CD14-positive monocyte (primary cell): ENCODE measurements at regions not wholly inside any gene's neighbourhood (a gene's known extent, or its start where the extent isn't known, plus 50 kb on each side); places are given as distances from the start of the nearest gene placed in this dataset.
"Not testable (repeated sequence)": the region's sequence is repeated elsewhere in the genome, so short reads cannot be mapped to it uniquely, and the experiment has no call there.

Experiments
- DNase-seq, 3 donors: peaks; one replicate each; pipeline ENCODE4 v3.0.0-alpha.2; 2011 to 2022
- H2AFZ ChIP-seq: 2 replicates; pipeline ENCODE4 v1.6.0; 2012; ENCODE audit warnings: mild to moderate bottlenecking, low read depth, low read length, inconsistent platforms; ENCODE audit not compliant: insufficient read depth, poor library complexity, severe bottlenecking
- H3K27ac ChIP-seq, 2 donors: 1 replicate in 1 of 2; 2 replicates in 1 of 2; pipeline ENCODE4 v1.5.1; 2012 to 2013; ENCODE audit warnings: low read length in 2 of 2, control low read depth in 1 of 2, inconsistent platforms in 1 of 2, low read depth in 1 of 2, mild to moderate bottlenecking in 1 of 2
- H3K27me3 ChIP-seq, 2 donors: one replicate each; pipeline versions ENCODE4 v1.6.0 to v1.6.1; 2011 to 2013; ENCODE audit warnings: low read length in 2 of 2; ENCODE audit not compliant: control insufficient read depth in 2 of 2, insufficient read depth in 2 of 2
- H3K36me3 ChIP-seq, 2 donors: replicated peaks in 1 of 2; 1 replicate in 1 of 2; 2 replicates in 1 of 2; pipeline versions ENCODE4 v1.5.1 to v1.6.1; 2012 to 2013; ENCODE audit warnings: low read length in 2 of 2, control low read depth in 1 of 2, inconsistent platforms in 1 of 2, mild to moderate bottlenecking in 1 of 2; ENCODE audit not compliant: insufficient read depth in 2 of 2, control insufficient read depth in 1 of 2
- H3K4me1 ChIP-seq, 2 donors: 1 replicate in 1 of 2; 2 replicates in 1 of 2; pipeline versions ENCODE4 v1.5.1 to v1.6.1; 2012 to 2013; ENCODE audit warnings: low read length in 2 of 2, control low read depth in 1 of 2, inconsistent platforms in 1 of 2, mild to moderate bottlenecking in 1 of 2, moderate library complexity in 1 of 2; ENCODE audit not compliant: insufficient read depth in 2 of 2, control insufficient read depth in 1 of 2
- H3K4me2 ChIP-seq: replicated peaks from 2 replicates; pipeline ENCODE3; 2012; ENCODE audit warnings: low read length, moderate library complexity, mild to moderate bottlenecking; ENCODE audit not compliant: poor library complexity, severe bottlenecking; ENCODE audit errors: extremely low read depth
- H3K4me3 ChIP-seq, 3 experiments: fragments of 200-600 bp in 1 of 3; sonication (generic) in 1 of 3; replicated peaks in 1 of 3; 1 replicate in 2 of 3; 2 replicates in 1 of 3; pipeline ENCODE4 v1.5.1; 2011 to 2013; ENCODE audit warnings: low read length in 3 of 3, mild to moderate bottlenecking in 3 of 3, control low read depth in 2 of 3, low read depth in 2 of 3, inconsistent platforms in 1 of 3, moderate library complexity in 1 of 3
- H3K79me2 ChIP-seq: 2 replicates; pipeline ENCODE4 v1.6.0; 2012; ENCODE audit warnings: mild to moderate bottlenecking, control low read depth, inconsistent platforms, low read length, moderate library complexity; ENCODE audit not compliant: insufficient read depth
- H3K9ac ChIP-seq: 2 replicates; pipeline ENCODE4 v1.6.0; 2017; ENCODE audit warnings: low read length, mild to moderate bottlenecking; ENCODE audit not compliant: insufficient read depth, poor library complexity, severe bottlenecking
- H3K9me3 ChIP-seq, 2 donors: replicated peaks in 1 of 2; 1 replicate in 1 of 2; 2 replicates in 1 of 2; pipeline versions ENCODE4 v1.5.1 to v1.6.1; 2012 to 2013; ENCODE audit warnings: low read length in 2 of 2, control low read depth in 1 of 2; ENCODE audit not compliant: control insufficient read depth in 1 of 2, insufficient read depth in 1 of 2
- H4K20me1 ChIP-seq: 2 replicates; pipeline ENCODE4 v1.6.0; 2012; ENCODE audit warnings: mild to moderate bottlenecking, low read length, control low read depth, moderate library complexity; ENCODE audit not compliant: insufficient read depth
- H3K27ac Mint-ChIP-seq, 7 donors: one replicate each; pipeline ENCODE4 v1.8.0; 2020; ENCODE audit warnings: mild to moderate bottlenecking in 7 of 7, mixed read lengths in 7 of 7, moderate library complexity in 6 of 7, inconsistent platforms in 2 of 7
- H3K27me3 Mint-ChIP-seq, 3 donors: one replicate each; pipeline ENCODE4 v1.8.0; 2021 to 2022; ENCODE audit warnings: low read depth in 3 of 3, mild to moderate bottlenecking in 3 of 3, mixed read lengths in 3 of 3, moderate library complexity in 3 of 3, inconsistent platforms in 1 of 3
- H3K36me3 Mint-ChIP-seq, 2 donors: one replicate each; pipeline ENCODE4 v1.8.0; 2020; ENCODE audit warnings: mixed read lengths in 2 of 2, inconsistent platforms in 1 of 2, mild to moderate bottlenecking in 1 of 2
- H3K4me1 Mint-ChIP-seq: one replicate; pipeline ENCODE4 v1.8.0; 2020; ENCODE audit warnings: mild to moderate bottlenecking, mixed read lengths
- H3K4me3 Mint-ChIP-seq, 2 donors: one replicate each; pipeline ENCODE4 v1.8.0; 2020; ENCODE audit warnings: mild to moderate bottlenecking in 2 of 2, mixed read lengths in 2 of 2, moderate library complexity in 1 of 2
- H3K9me3 Mint-ChIP-seq, 7 donors: one replicate each; pipeline ENCODE4 v1.8.0; 2020 to 2022; ENCODE audit warnings: mixed read lengths in 7 of 7, mild to moderate bottlenecking in 6 of 7, moderate library complexity in 6 of 7, inconsistent platforms in 2 of 7
- WGBS: methylation state at CpG from one replicate; pipeline ENCODE4 v1.1.5; 2013; ENCODE audit warnings: missing lambda C conversion rate; ENCODE audit not compliant: insufficient coverage; 5-methylcytosine and 5-hydroxymethylcytosine counted together
- intact Hi-C, 2 donors: fragments of 100-400 bp; cut with micrococcal nuclease; formaldehyde crosslinking; loops; one replicate each; pipeline versions ENCODE4 v1.15.0 to v1.15.1; 2023
- TF ChIP-seq, protein P1 (sequence below): fragments of 200-600 bp; IDR thresholded peaks from one replicate; pipeline ENCODE4 v1.8.0; 2022; ENCODE audit warnings: antibody characterized with exemption, mild to moderate bottlenecking

- WGBS = 78% methylated on average over 1 of the region's 2 CpGs
- no peak overlapping the region for H3K27ac ChIP-seq
- no peak for DNase-seq
- H3K36me3 ChIP-seq = no peaks in the 10 kb centered on the region
- no peak overlapping the region for H2AFZ ChIP-seq
- H3K4me3 ChIP-seq = no peak overlapping the region
- Mint-ChIP-seq H3K27ac (no peak overlapping the region), H3K36me3 (no peaks in the 10 kb centered on the region), H3K4me1 (no peaks in the 10 kb centered on the region), H3K27me3 (peaks cover 0 to 3% (median 0%) of the 10 kb centered on the region in 3 donors), H3K4me3 (no peak overlapping the region), H3K9me3 (peaks cover 3 to 10% (median 5%) of the 10 kb centered on the region in 7 donors)
- H3K9ac ChIP-seq = no peak overlapping the region
- no peaks in the 10 kb centered on the region for H3K79me2 ChIP-seq
- TF ChIP-seq, protein P1, sequence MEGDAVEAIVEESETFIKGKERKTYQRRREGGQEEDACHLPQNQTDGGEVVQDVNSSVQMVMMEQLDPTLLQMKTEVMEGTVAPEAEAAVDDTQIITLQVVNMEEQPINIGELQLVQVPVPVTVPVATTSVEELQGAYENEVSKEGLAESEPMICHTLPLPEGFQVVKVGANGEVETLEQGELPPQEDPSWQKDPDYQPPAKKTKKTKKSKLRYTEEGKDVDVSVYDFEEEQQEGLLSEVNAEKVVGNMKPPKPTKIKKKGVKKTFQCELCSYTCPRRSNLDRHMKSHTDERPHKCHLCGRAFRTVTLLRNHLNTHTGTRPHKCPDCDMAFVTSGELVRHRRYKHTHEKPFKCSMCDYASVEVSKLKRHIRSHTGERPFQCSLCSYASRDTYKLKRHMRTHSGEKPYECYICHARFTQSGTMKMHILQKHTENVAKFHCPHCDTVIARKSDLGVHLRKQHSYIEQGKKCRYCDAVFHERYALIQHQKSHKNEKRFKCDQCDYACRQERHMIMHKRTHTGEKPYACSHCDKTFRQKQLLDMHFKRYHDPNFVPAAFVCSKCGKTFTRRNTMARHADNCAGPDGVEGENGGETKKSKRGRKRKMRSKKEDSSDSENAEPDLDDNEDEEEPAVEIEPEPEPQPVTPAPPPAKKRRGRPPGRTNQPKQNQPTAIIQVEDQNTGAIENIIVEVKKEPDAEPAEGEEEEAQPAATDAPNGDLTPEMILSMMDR = no peak
- no peaks in the 10 kb centered on the region for H3K27me3 ChIP-seq
- H3K9me3 ChIP-seq = peaks cover 3% of the 10 kb centered on the region in 2 donors
- no peaks in the 10 kb centered on the region for H4K20me1 ChIP-seq
- H3K4me2 ChIP-seq = no peak overlapping the region
- no peaks in the 10 kb centered on the region for H3K4me1 ChIP-seq
- intact Hi-C loops = no loop called here
Observed at GRCh38 chr2:220775856-220776488, 796.1 kb downstream of the EPHA4 start.

- H3K4me2 ChIP-seq, H3K9me3 ChIP-seq, H2AFZ ChIP-seq, DNase-seq, H3K27me3 ChIP-seq, H3K4me3 Mint-ChIP-seq, H3K9ac ChIP-seq, H4K20me1 ChIP-seq, H3K27ac ChIP-seq, H3K4me1 Mint-ChIP-seq, H3K79me2 ChIP-seq, H3K4me1 ChIP-seq, H3K27me3 Mint-ChIP-seq, H3K27ac Mint-ChIP-seq, H3K4me3 ChIP-seq, H3K36me3 ChIP-seq, H3K36me3 Mint-ChIP-seq, intact Hi-C loops: not testable (repeated sequence)
- peaks cover 5 to 14% (median 9%) of the 10 kb centered on the region in 7 donors for H3K9me3 Mint-ChIP-seq
Observed at GRCh38 chr2:220779076-220779475, 793.0 kb downstream of the EPHA4 start.
